PC-9 (cell line): ENCODE measurements at regions not wholly inside any gene's neighbourhood (a gene's known extent, or its start where the extent isn't known, plus 50 kb on each side); places are given as distances from the start of the nearest gene placed in this dataset.

ENCODE experiments used
- EZH2 ChIP-seq: fragments of 200-600 bp; sonication (generic); IDR thresholded peaks from 2 replicates; pipeline ENCODE4 v1.8.0; 2017; ENCODE audit warnings: antibody characterized with exemption, low read depth
- TF ChIP-seq, protein P1 (sequence below): fragments of 200-600 bp; sonication (generic); conservative IDR thresholded peaks from 2 replicates; pipeline ENCODE4 v1.6.1; 2017; ENCODE audit warnings: mixed run types, antibody characterized with exemption, mild to moderate bottlenecking, moderate library complexity

DNA sequence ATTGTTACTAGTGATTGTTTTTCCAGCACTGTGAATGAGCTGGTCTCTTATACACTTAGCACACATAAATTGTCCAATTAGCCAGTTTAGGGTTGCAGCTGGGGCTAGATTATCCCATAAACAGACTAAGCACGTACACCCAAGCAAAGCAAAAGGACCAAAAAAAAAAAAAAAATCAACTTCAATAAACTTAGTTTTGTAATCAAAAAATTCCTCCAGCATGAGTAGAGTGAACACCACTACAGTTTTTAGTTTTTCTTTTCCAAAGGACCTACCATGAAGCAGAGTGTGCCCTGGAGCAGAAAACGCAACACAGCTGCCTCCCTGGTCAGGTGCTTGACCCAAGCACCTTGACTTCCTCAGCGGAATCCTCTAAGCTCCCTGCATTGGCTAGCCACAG lies 249.4 kb upstream of the SLC14A2 start:
- TF ChIP-seq, protein P1, sequence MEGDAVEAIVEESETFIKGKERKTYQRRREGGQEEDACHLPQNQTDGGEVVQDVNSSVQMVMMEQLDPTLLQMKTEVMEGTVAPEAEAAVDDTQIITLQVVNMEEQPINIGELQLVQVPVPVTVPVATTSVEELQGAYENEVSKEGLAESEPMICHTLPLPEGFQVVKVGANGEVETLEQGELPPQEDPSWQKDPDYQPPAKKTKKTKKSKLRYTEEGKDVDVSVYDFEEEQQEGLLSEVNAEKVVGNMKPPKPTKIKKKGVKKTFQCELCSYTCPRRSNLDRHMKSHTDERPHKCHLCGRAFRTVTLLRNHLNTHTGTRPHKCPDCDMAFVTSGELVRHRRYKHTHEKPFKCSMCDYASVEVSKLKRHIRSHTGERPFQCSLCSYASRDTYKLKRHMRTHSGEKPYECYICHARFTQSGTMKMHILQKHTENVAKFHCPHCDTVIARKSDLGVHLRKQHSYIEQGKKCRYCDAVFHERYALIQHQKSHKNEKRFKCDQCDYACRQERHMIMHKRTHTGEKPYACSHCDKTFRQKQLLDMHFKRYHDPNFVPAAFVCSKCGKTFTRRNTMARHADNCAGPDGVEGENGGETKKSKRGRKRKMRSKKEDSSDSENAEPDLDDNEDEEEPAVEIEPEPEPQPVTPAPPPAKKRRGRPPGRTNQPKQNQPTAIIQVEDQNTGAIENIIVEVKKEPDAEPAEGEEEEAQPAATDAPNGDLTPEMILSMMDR, result no peak
- TF ChIP-seq EZH2, result no peak
